Liver (tissue), 7 donors: ENCODE measurements at regions not wholly inside any gene's neighbourhood (a gene's known extent, or its start where the extent isn't known, plus 50 kb on each side); places are given as distances from the start of the nearest gene placed in this dataset.

ENCODE experiments used
- DNase-seq: peaks from one replicate; pipeline ENCODE4 v3.0.0-alpha.2; 2017; ENCODE audit warnings: low spot score
- H3K27ac ChIP-seq, 2 donors: one replicate each; pipeline ENCODE4 v1.7.0; 2013; ENCODE audit warnings: inconsistent platforms in 2 of 2, low read length in 2 of 2, control low read depth in 1 of 2, low read depth in 1 of 2, mild to moderate bottlenecking in 1 of 2
- H3K27me3 ChIP-seq, 4 donors: one replicate each; pipeline versions ENCODE4 v1.6.1 to v1.7.0; 2013; ENCODE audit warnings: low read length in 3 of 4, inconsistent platforms in 1 of 4, mild to moderate bottlenecking in 1 of 4, moderate library complexity in 1 of 4; ENCODE audit not compliant: control insufficient read depth in 4 of 4, insufficient read depth in 4 of 4
- H3K36me3 ChIP-seq, 4 donors: one replicate each; pipeline versions ENCODE4 v1.6.1 to v1.7.0; 2013; ENCODE audit warnings: low read length in 3 of 4, mild to moderate bottlenecking in 3 of 4, low read depth in 1 of 4, moderate library complexity in 1 of 4; ENCODE audit not compliant: control insufficient read depth in 4 of 4, insufficient read depth in 3 of 4
- H3K4me1 ChIP-seq, 4 donors: one replicate each; pipeline versions ENCODE4 v1.6.1 to v1.7.0; 2013; ENCODE audit warnings: low read length in 3 of 4, mild to moderate bottlenecking in 3 of 4, moderate library complexity in 1 of 4; ENCODE audit not compliant: control insufficient read depth in 4 of 4, insufficient read depth in 4 of 4
- H3K4me3 ChIP-seq, 3 donors: one replicate each; pipeline versions ENCODE4 v1.6.1 to v1.7.0; 2013; ENCODE audit warnings: low read length in 3 of 3, control low read depth in 1 of 3, low read depth in 1 of 3, mild to moderate bottlenecking in 1 of 3
- H3K9ac ChIP-seq, 2 donors: one replicate each; pipeline ENCODE4 v1.7.0; 2013; ENCODE audit warnings: low read length in 2 of 2, mild to moderate bottlenecking in 2 of 2, moderate library complexity in 2 of 2, control low read depth in 1 of 2, low read depth in 1 of 2
- H3K9me3 ChIP-seq, 4 donors: one replicate each; pipeline versions ENCODE4 v1.6.1 to v1.7.0; 2013; ENCODE audit warnings: low read length in 3 of 4; ENCODE audit not compliant: control insufficient read depth in 4 of 4
- EGR1 ChIP-seq, 2 donors: IDR thresholded peaks; 2 replicates each; pipeline ENCODE4 v1.6.1; 2016 to 2018; ENCODE audit warnings: antibody characterized with exemption in 2 of 2, low read depth in 2 of 2
- FOXA1 ChIP-seq: IDR thresholded peaks from 2 replicates; pipeline ENCODE4 v1.6.1; 2016; ENCODE audit warnings: antibody characterized with exemption
- FOXA2 ChIP-seq: IDR thresholded peaks from 2 replicates; pipeline ENCODE4 v1.6.1; 2016; ENCODE audit warnings: antibody characterized with exemption
- GABPA ChIP-seq, 2 donors: IDR thresholded peaks in 1 of 2; conservative IDR thresholded peaks in 1 of 2; 2 replicates each; pipeline ENCODE4 v1.6.1; 2016; ENCODE audit warnings: antibody characterized with exemption in 2 of 2, mild to moderate bottlenecking in 1 of 2, moderate library complexity in 1 of 2
- HNF4A ChIP-seq, 2 donors: conservative IDR thresholded peaks; 2 replicates each; pipeline ENCODE4 v1.6.1; 2016; ENCODE audit warnings: antibody characterized with exemption in 2 of 2, mild to moderate bottlenecking in 2 of 2
- HNF4G ChIP-seq: IDR thresholded peaks from 2 replicates; pipeline ENCODE4 v1.6.1; 2016; ENCODE audit warnings: antibody characterized with exemption
- JUND ChIP-seq, 2 donors: IDR thresholded peaks; 2 replicates each; pipeline ENCODE4 v1.6.1; 2016; ENCODE audit warnings: antibody characterized with exemption in 2 of 2
- NR2F2 ChIP-seq: IDR thresholded peaks from 2 replicates; pipeline ENCODE4 v1.6.1; 2016; ENCODE audit warnings: antibody characterized with exemption
- RAD21 ChIP-seq, 2 donors: IDR thresholded peaks; 2 replicates each; pipeline ENCODE4 v1.6.1; 2016; ENCODE audit warnings: antibody characterized with exemption in 2 of 2, mild to moderate bottlenecking in 2 of 2
- RXRA ChIP-seq, 2 donors: IDR thresholded peaks; 2 replicates each; pipeline ENCODE4 v1.6.1; 2017 to 2018; ENCODE audit warnings: antibody characterized with exemption in 2 of 2, mild to moderate bottlenecking in 1 of 2
- SP1 ChIP-seq: IDR thresholded peaks from 2 replicates; pipeline ENCODE4 v1.6.1; 2018; ENCODE audit warnings: antibody characterized with exemption, mild to moderate bottlenecking
- TAF1 ChIP-seq: conservative IDR thresholded peaks from 2 replicates; pipeline ENCODE4 v1.6.1; 2016; ENCODE audit warnings: antibody characterized with exemption, mild to moderate bottlenecking
- YY1 ChIP-seq: IDR thresholded peaks from 2 replicates; pipeline ENCODE4 v1.6.1; 2016; ENCODE audit warnings: antibody characterized with exemption, mild to moderate bottlenecking
- WGBS: extraction: QIAGEN DNeasy Blood & Tissue Kit; methylation state at CpG from one replicate; pipeline ENCODE4 v1.1.7; 2013; 5-methylcytosine and 5-hydroxymethylcytosine counted together
- TF ChIP-seq, protein P1 (sequence below): IDR thresholded peaks from 2 replicates; pipeline ENCODE4 v1.6.1; 2016; ENCODE audit warnings: antibody characterized with exemption
- TF ChIP-seq, protein P2 (sequence below): IDR thresholded peaks from 2 replicates; pipeline ENCODE4 v1.6.1; 2016; ENCODE audit warnings: antibody characterized with exemption, mild to moderate bottlenecking
- TF ChIP-seq, protein P3 (sequence below): IDR thresholded peaks from 2 replicates; pipeline ENCODE4 v1.6.1; 2016; ENCODE audit warnings: antibody characterized with exemption
- TF ChIP-seq, protein P4 (sequence below): IDR thresholded peaks from 2 replicates; pipeline ENCODE4 v1.6.1; 2016; ENCODE audit warnings: antibody characterized with exemption
- donor health status: healthy.
- donor health status: healthy.
- donor health status: healthy.
- donor health status: healthy.

DNA sequence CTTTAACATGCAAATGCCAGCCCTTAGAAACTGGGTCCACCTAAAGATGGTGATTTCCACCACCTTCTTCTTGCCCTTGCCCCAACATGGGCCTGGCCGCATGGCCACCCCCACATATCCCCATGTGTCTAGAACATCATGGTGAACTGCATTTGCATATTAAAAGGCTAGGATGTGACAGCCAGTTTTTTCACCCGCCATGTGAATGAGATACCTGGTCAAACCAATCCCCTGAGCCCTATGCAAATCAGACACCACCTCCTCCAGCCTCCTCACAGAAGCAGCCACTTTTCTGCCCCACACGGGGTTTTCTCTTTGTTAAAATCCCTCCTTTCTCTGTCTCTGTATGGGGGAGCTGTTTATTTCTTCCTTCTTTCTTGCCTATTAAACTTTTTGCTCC lies 1322.5 kb downstream of the FSCB start:
- no peak for DNase-seq
- Histone ChIP-seq H3K9ac (no peak overlapping the region), H3K9me3 (no peaks in the 10 kb centered on the region)

DNA sequence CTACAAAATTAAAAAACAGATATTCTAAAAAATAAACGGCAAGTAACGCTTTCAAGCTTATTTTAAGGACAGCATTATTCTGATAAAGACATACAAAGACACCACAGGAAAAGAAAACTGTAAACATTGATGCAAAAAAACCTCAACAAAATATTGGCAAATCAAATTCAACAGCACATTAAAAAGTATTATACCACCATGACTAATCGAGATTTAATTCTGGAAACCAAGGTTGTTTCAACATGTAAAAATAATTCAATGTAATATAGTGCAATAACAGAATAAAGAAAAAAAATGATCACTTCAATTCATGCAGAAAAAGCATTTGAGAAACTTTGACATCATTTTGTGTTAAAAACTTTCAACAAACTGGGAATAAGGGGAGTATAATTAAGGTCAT lies 1323.2 kb downstream of the FSCB start:
- 79% methylated on average over 3 of the region's 3 CpGs for WGBS
- Histone ChIP-seq H3K27me3 (no peaks in the 10 kb centered on the region), H3K36me3 (no peaks in the 10 kb centered on the region), H3K4me3 (no peak overlapping the region), H3K27ac (no peak overlapping the region), H3K4me1 (no peaks in the 10 kb centered on the region), H3K9me3 (no peaks in the 10 kb centered on the region), H3K9ac (no peak overlapping the region)
- no peak for DNase-seq
- TF ChIP-seq, protein P1, sequence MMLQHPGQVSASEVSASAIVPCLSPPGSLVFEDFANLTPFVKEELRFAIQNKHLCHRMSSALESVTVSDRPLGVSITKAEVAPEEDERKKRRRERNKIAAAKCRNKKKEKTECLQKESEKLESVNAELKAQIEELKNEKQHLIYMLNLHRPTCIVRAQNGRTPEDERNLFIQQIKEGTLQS = no peak
- no peak for TF ChIP-seq TAF1

More for the DNA sequence above, 1322.5 kb downstream of the FSCB start:
- no peaks in the 10 kb centered on the region for H3K27me3 ChIP-seq
- H3K36me3 ChIP-seq = no peaks in the 10 kb centered on the region
- 93% methylated on average over 3 of the region's 3 CpGs for WGBS
- no peak overlapping the region for H3K27ac ChIP-seq
- H3K4me1 ChIP-seq = no peaks in the 10 kb centered on the region
- no peak overlapping the region for H3K4me3 ChIP-seq
- no peak for TF ChIP-seq HNF4G
- TF ChIP-seq HNF4A (conservative IDR thresholded peaks at IDR 0.05) = no peak

DNA sequence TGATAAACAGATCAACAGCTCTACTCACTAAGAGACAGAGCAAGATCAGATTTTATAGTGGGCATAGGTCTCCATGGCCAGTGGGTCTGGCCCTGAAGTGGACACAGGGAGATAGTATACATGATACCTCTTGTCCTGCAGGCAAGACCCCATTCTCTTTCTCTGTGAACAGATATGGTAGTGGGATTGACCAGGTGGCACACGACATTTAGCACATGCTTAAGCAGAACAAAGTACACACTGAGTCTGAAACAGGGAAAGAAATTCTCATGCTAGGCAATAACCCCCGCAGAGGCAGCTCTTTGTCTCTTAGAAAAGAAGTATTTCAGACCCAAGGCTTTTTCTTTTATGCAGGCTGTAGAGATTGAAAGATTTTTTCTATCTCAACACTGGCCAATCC lies 1331.2 kb downstream of the FSCB start:
- no peaks in the 10 kb centered on the region for H3K36me3 ChIP-seq
- no peak overlapping the region for H3K27ac ChIP-seq
- H3K4me3 ChIP-seq = no peak overlapping the region
- H3K27me3 ChIP-seq = no peaks in the 10 kb centered on the region
- no peak for TF ChIP-seq GABPA (IDR thresholded peaks at IDR 0.05 in 1 of 2, conservative IDR thresholded peaks at IDR 0.05 in 1 of 2)
- DNase-seq = no peak
- H3K4me1 ChIP-seq = peaks cover 1 to 17% (median 7%) of the 10 kb centered on the region in 4 donors
- WGBS = 85% methylated on average over 2 of the region's 2 CpGs
- no peak overlapping the region for H3K9ac ChIP-seq
- H3K9me3 ChIP-seq = no peaks in the 10 kb centered on the region

DNA sequence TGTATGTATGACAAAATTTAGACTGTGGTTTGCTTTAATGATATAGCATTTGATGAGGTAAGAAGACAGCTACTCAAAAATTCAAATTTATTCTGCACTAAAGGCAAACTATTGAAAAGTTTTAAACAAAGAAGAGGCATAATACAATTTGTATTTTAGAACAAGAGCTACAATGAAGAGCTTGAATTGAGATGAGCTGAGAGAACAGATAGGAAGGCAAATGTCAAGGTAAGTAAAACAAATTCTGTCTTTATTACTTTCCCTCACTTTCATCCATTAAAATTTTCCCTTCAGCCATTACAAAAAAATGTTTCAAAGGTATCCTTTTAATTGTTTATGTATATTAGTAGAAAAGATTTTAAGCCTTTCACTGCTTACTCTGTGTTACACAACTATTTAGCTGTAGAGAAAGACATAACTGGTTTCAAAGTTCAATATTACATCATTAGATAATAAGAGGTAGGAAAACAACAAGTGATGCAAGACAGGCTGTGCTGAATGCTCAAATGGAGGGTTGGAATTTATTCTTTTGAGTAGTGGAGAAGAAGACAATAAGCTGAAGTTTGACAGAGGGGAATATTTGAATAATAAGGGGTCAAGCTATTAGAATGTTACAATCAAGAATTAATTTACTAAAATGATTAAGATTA lies 1334.1 kb downstream of the FSCB start:
- Histone ChIP-seq H3K4me3 (no peak overlapping the region), H3K36me3 (no peaks in the 10 kb centered on the region), H3K27ac (peak overlapping the region; percentile 36 to 63), H3K9ac (no peak overlapping the region), H3K27me3 (no peaks in the 10 kb centered on the region), H3K4me1 (peaks cover 1 to 17% (median 7%) of the 10 kb centered on the region in 4 donors), H3K9me3 (no peaks in the 10 kb centered on the region)
- no peak for DNase-seq
- TF ChIP-seq FOXA2 = peak; percentile 75
- TF ChIP-seq, protein P2, sequence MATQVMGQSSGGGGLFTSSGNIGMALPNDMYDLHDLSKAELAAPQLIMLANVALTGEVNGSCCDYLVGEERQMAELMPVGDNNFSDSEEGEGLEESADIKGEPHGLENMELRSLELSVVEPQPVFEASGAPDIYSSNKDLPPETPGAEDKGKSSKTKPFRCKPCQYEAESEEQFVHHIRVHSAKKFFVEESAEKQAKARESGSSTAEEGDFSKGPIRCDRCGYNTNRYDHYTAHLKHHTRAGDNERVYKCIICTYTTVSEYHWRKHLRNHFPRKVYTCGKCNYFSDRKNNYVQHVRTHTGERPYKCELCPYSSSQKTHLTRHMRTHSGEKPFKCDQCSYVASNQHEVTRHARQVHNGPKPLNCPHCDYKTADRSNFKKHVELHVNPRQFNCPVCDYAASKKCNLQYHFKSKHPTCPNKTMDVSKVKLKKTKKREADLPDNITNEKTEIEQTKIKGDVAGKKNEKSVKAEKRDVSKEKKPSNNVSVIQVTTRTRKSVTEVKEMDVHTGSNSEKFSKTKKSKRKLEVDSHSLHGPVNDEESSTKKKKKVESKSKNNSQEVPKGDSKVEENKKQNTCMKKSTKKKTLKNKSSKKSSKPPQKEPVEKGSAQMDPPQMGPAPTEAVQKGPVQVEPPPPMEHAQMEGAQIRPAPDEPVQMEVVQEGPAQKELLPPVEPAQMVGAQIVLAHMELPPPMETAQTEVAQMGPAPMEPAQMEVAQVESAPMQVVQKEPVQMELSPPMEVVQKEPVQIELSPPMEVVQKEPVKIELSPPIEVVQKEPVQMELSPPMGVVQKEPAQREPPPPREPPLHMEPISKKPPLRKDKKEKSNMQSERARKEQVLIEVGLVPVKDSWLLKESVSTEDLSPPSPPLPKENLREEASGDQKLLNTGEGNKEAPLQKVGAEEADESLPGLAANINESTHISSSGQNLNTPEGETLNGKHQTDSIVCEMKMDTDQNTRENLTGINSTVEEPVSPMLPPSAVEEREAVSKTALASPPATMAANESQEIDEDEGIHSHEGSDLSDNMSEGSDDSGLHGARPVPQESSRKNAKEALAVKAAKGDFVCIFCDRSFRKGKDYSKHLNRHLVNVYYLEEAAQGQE = peak; percentile 54
- TF ChIP-seq RAD21 (IDR thresholded peaks at IDR 0.05) = peak in 1 of 2 donors; percentile 52
- peak; percentile 57 to 81 for TF ChIP-seq JUND (IDR thresholded peaks at IDR 0.05)
- TF ChIP-seq FOXA1 = peak; percentile 41
- TF ChIP-seq HNF4A (conservative IDR thresholded peaks at IDR 0.05) = peak; percentile 94 to 97
- peak; percentile 65 for TF ChIP-seq HNF4G
- no peak for TF ChIP-seq NR2F2
- peak in 1 of 2 donors; percentile 66 for TF ChIP-seq RXRA (IDR thresholded peaks at IDR 0.05)
- TF ChIP-seq YY1 = peak; percentile 91
- TF ChIP-seq, protein P3, sequence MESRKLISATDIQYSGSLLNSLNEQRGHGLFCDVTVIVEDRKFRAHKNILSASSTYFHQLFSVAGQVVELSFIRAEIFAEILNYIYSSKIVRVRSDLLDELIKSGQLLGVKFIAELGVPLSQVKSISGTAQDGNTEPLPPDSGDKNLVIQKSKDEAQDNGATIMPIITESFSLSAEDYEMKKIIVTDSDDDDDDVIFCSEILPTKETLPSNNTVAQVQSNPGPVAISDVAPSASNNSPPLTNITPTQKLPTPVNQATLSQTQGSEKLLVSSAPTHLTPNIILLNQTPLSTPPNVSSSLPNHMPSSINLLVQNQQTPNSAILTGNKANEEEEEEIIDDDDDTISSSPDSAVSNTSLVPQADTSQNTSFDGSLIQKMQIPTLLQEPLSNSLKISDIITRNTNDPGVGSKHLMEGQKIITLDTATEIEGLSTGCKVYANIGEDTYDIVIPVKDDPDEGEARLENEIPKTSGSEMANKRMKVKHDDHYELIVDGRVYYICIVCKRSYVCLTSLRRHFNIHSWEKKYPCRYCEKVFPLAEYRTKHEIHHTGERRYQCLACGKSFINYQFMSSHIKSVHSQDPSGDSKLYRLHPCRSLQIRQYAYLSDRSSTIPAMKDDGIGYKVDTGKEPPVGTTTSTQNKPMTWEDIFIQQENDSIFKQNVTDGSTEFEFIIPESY = peak; percentile 54
- peak; percentile 72 for TF ChIP-seq SP1
- TF ChIP-seq, protein P4, sequence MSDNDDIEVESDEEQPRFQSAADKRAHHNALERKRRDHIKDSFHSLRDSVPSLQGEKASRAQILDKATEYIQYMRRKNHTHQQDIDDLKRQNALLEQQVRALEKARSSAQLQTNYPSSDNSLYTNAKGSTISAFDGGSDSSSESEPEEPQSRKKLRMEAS = peak; percentile 58
- TF ChIP-seq EGR1 (IDR thresholded peaks at IDR 0.05; ENCODE audit: low read depth in 2 of 2) = peak in 1 of 2 donors; percentile 21
